ENCODE measurements at regions not wholly inside any gene's neighbourhood (a gene's known extent, or its start where the extent isn't known, plus 50 kb on each side); places are given as distances from the start of the nearest gene placed in this dataset.

GRCh38 chr7:114758661-114759227 is 163.2 kb upstream of the MDFIC start:
- dilution Hi-C loops (cut with MboI; ENCODE audit: extremely low pct_ligation_motif_present, low sequenced_read_pairs) (no loop called here), intact Hi-C loops (cut with micrococcal nuclease) (no loop called here)
- POLR2A ChIA-PET, result no interaction called here
- no peaks in the 10 kb centered on the region for H3K9me3 ChIP-seq (replicated peaks; ENCODE audit: control insufficient read depth, insufficient read depth, low read length)
- H3K4me1 ChIP-seq (ENCODE audit: control insufficient read depth, extremely low read depth, insufficient read depth, low read length), result no peaks in the 10 kb centered on the region
- FAIRE-seq (no peak), DNase-seq (ENCODE audit: low read depth, low spot score) (no peak)
- TF ChIP-seq GATA2 (IDR thresholded peaks at IDR 0.05; ENCODE audit: insufficient read depth, insufficient read length, low read depth, low read length) (no peak), FOS (IDR thresholded peaks at IDR 0.05; ENCODE audit: borderline replicate concordance, insufficient read depth, low read length) (no peak), CTCF (IDR thresholded peaks at IDR 0.05; ENCODE audit: extremely low read depth in 1 of 2, insufficient read depth in 1 of 2, low read depth in 1 of 2, low read length in 2 of 2) (no peak)
- H3K9ac ChIP-seq (replicated peaks; ENCODE audit: extremely low read depth, insufficient read depth, low read length), result no peak overlapping the region
- no peaks in the 10 kb centered on the region for H3K36me3 ChIP-seq (ENCODE audit: control insufficient read depth in 2 of 2, extremely low read depth in 1 of 2, insufficient read depth in 2 of 2, low read length in 2 of 2)
- H3K4me3 ChIP-seq (replicated peaks in 1 of 3; ENCODE audit: insufficient read depth in 1 of 3, low read depth in 1 of 3, low read length in 3 of 3), result no peak overlapping the region
- no peak overlapping the region for H3K4me2 ChIP-seq (ENCODE audit: insufficient read depth, low read length)
- H2AFZ ChIP-seq (ENCODE audit: low read depth, low read length), result no peak overlapping the region
- no peaks in the 10 kb centered on the region for H3K79me2 ChIP-seq (ENCODE audit: control insufficient read depth, insufficient read depth, low read length)
- no peaks in the 10 kb centered on the region for H3K9me1 ChIP-seq (replicated peaks; ENCODE audit: control insufficient read depth, extremely low read depth, insufficient read depth, low read length)
- no TSS peak for BruUV-seq (replicated peaks)
- no peak overlapping the region for H3K27ac ChIP-seq (ENCODE audit: insufficient read depth, low read depth, low read length)
- no peaks in the 10 kb centered on the region for H3K27me3 ChIP-seq (ENCODE audit: control insufficient read depth in 2 of 2, insufficient read depth in 2 of 2, low read length in 2 of 2)
- CTCF ChIA-PET, result no interaction called here
- no peaks in the 10 kb centered on the region for H4K20me1 ChIP-seq (replicated peaks; ENCODE audit: control insufficient read depth, extremely low read depth, insufficient read depth, low read length)

- H2AFZ ChIP-seq (ENCODE audit: low read depth, low read length), result no peak overlapping the region
- no peak overlapping the region for H3K27ac ChIP-seq (ENCODE audit: insufficient read depth, low read depth, low read length)
- BruUV-seq (replicated peaks), result no TSS peak
- no peak overlapping the region for H3K9ac ChIP-seq (replicated peaks; ENCODE audit: extremely low read depth, insufficient read depth, low read length)
- CTCF ChIA-PET, result no interaction called here
- no peak for FAIRE-seq
- H4K20me1 ChIP-seq (replicated peaks; ENCODE audit: control insufficient read depth, extremely low read depth, insufficient read depth, low read length), result no peaks in the 10 kb centered on the region
- H3K9me3 ChIP-seq (replicated peaks; ENCODE audit: control insufficient read depth, insufficient read depth, low read length), result no peaks in the 10 kb centered on the region
- no peaks in the 10 kb centered on the region for H3K36me3 ChIP-seq (ENCODE audit: control insufficient read depth in 2 of 2, extremely low read depth in 1 of 2, insufficient read depth in 2 of 2, low read length in 2 of 2)
- no peak for DNase-seq (ENCODE audit: low read depth, low spot score)
- no peaks in the 10 kb centered on the region for H3K9me1 ChIP-seq (replicated peaks; ENCODE audit: control insufficient read depth, extremely low read depth, insufficient read depth, low read length)
- dilution Hi-C loops (cut with MboI; ENCODE audit: extremely low pct_ligation_motif_present, low sequenced_read_pairs), result no loop called here
- H3K4me2 ChIP-seq (ENCODE audit: insufficient read depth, low read length), result no peak overlapping the region
- TF ChIP-seq CTCF (IDR thresholded peaks at IDR 0.05; ENCODE audit: extremely low read depth in 1 of 2, insufficient read depth in 1 of 2, low read depth in 1 of 2, low read length in 2 of 2), result no peak
- no peak for TF ChIP-seq GATA2 (IDR thresholded peaks at IDR 0.05; ENCODE audit: insufficient read depth, insufficient read length, low read depth, low read length)
- no peak for TF ChIP-seq POLR2A (IDR thresholded peaks at IDR 0.05; ENCODE audit: low read depth, low read length)
- TF ChIP-seq JUN (IDR thresholded peaks at IDR 0.05; ENCODE audit: borderline replicate concordance, insufficient read depth, insufficient read length, low read depth), result no peak
- TF ChIP-seq EZH2 (IDR thresholded peaks at IDR 0.05; ENCODE audit: borderline replicate concordance, low read depth, low read length, severe bottlenecking), result no peak
- no peak for TF ChIP-seq FOS (IDR thresholded peaks at IDR 0.05; ENCODE audit: borderline replicate concordance, insufficient read depth, low read length)
- no peak for TF ChIP-seq POLR2AphosphoS5 (IDR thresholded peaks at IDR 0.05; ENCODE audit: insufficient read depth, low read depth, low read length)
- TF ChIP-seq MYC (IDR thresholded peaks at IDR 0.05; ENCODE audit: low read depth, low read length), result no peak
- TF ChIP-seq MAX (IDR thresholded peaks at IDR 0.05; ENCODE audit: insufficient read depth, insufficient read length), result no peak
- no peaks in the 10 kb centered on the region for H3K27me3 ChIP-seq (ENCODE audit: control insufficient read depth in 2 of 2, insufficient read depth in 2 of 2, low read length in 2 of 2)
- H3K4me3 ChIP-seq (replicated peaks in 1 of 3; ENCODE audit: insufficient read depth in 1 of 3, low read depth in 1 of 3, low read length in 3 of 3), result no peak overlapping the region
- no peaks in the 10 kb centered on the region for H3K4me1 ChIP-seq (ENCODE audit: control insufficient read depth, extremely low read depth, insufficient read depth, low read length)
- POLR2A ChIA-PET, result no interaction called here
- no peaks in the 10 kb centered on the region for H3K79me2 ChIP-seq (ENCODE audit: control insufficient read depth, insufficient read depth, low read length)
- intact Hi-C loops (cut with micrococcal nuclease), result no loop called here
Observed at GRCh38 chr7:114759347-114760062, 162.4 kb upstream of the MDFIC start.

Data from endothelial cell of umbilical vein (primary cell).